ENCODE measurements at regions not wholly inside any gene's neighbourhood (a gene's known extent, or its start where the extent isn't known, plus 50 kb on each side); places are given as distances from the start of the nearest gene placed in this dataset.
A peak's percentile ranks its signal among the peaks of the same experiment; 100 is the strongest.

GRCh38 chr21:38925923-38926322 lies 120.2 kb downstream of the ETS2 start:
- ATAC-seq, result peak; percentile 94
- TF ChIP-seq TOX (CRISPR knock-in tag; IDR thresholded peaks at IDR 0.05; ENCODE audit: borderline replicate concordance), result no peak
- no peak for TF ChIP-seq ZNF565 (CRISPR knock-in tag; conservative IDR thresholded peaks at IDR 0.05; ENCODE audit: low read depth)
- TF ChIP-seq RARB (CRISPR knock-in tag; IDR thresholded peaks at IDR 0.05), result no peak
- no peak for TF ChIP-seq ESRRG (CRISPR knock-in tag; IDR thresholded peaks at IDR 0.05)
- TF ChIP-seq GLIS3 (CRISPR knock-in tag; IDR thresholded peaks at IDR 0.05), result no peak
- TF ChIP-seq TSHZ2 (CRISPR knock-in tag; IDR thresholded peaks at IDR 0.05), result no peak
- TF ChIP-seq BACH2 (CRISPR knock-in tag; IDR thresholded peaks at IDR 0.05; ENCODE audit: borderline replicate concordance), result no peak
- TF ChIP-seq OSR1 (CRISPR knock-in tag; IDR thresholded peaks at IDR 0.05), result no peak
- no peak for TF ChIP-seq ZNF8 (CRISPR knock-in tag; IDR thresholded peaks at IDR 0.05)
- TF ChIP-seq, protein P1, sequence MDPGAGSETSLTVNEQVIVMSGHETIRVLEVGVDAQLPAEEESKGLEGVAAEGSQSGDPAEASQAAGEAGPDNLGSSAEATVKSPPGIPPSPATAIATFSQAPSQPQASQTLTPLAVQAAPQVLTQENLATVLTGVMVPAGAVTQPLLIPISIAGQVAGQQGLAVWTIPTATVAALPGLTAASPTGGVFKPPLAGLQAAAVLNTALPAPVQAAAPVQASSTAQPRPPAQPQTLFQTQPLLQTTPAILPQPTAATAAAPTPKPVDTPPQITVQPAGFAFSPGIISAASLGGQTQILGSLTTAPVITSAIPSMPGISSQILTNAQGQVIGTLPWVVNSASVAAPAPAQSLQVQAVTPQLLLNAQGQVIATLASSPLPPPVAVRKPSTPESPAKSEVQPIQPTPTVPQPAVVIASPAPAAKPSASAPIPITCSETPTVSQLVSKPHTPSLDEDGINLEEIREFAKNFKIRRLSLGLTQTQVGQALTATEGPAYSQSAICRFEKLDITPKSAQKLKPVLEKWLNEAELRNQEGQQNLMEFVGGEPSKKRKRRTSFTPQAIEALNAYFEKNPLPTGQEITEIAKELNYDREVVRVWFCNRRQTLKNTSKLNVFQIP (CRISPR knock-in tag; IDR thresholded peaks at IDR 0.05; ENCODE audit: borderline replicate concordance, low read depth), result no peak
- TF ChIP-seq TCF4 (CRISPR knock-in tag; IDR thresholded peaks at IDR 0.05; ENCODE audit: borderline replicate concordance), result no peak
- TF ChIP-seq CSDC2 (CRISPR knock-in tag; IDR thresholded peaks at IDR 0.05), result no peak
- no peak for TF ChIP-seq ZNF70 (CRISPR knock-in tag; IDR thresholded peaks at IDR 0.05)
- no peak for TF ChIP-seq ZFP3 (CRISPR knock-in tag; IDR thresholded peaks at IDR 0.05)
- no peak for TF ChIP-seq CREB5 (CRISPR knock-in tag; IDR thresholded peaks at IDR 0.05; ENCODE audit: low read depth)
- TF ChIP-seq ZFP30 (CRISPR knock-in tag; IDR thresholded peaks at IDR 0.05), result no peak
- no peak for TF ChIP-seq ARNTL (CRISPR knock-in tag; IDR thresholded peaks at IDR 0.05; ENCODE audit: borderline replicate concordance, low read depth)

DNA sequence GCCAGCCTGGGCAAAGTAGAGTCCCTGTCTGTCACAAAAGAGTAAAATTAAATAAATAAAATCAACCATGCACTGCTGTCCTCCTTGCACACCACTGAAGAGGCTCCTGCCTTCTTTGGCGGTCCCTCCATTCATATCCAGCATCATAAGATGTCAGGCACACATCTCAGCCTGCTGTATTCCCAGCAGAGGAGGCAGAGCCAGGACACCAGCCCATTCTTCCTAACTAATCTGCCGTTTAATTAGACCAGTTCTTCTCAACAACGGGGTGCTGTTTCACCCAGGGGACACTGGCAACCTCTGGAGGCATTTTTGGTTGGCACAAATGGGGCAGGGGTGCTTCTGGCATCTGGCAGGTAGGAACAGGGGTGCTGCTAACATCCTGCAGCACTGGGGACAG lies 119.7 kb downstream of the ETS2 start:
- ATAC-seq, result peak; percentile 13
- TF ChIP-seq ZNF8 (CRISPR knock-in tag; IDR thresholded peaks at IDR 0.05) (no peak), SNAI2 (CRISPR knock-in tag; IDR thresholded peaks at IDR 0.05) (no peak)
- TF ChIP-seq, protein P1 (CRISPR knock-in tag; IDR thresholded peaks at IDR 0.05; ENCODE audit: borderline replicate concordance, low read depth), result no peak

DNA sequence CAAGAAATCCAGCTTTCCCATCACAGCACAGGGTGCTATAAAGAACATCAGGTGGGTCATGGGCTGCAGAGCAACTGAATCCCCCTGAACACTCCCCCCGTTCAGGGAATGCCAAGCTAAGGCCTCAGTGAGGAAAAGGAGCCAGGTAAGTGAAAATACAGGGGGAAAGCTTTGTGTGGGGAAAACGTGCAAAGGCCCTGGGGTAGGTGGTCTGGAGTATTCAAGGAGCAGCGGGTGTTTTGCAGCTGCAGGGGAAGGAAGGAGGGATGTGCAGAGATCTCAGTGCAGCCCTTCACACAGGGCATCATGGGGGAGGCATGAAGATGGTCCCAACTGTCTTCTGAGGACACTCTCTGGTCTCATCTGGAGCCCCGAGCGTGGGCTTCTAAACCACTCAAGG lies 119.2 kb downstream of the ETS2 start:
- ATAC-seq, result no peak
- TF ChIP-seq CSDC2 (CRISPR knock-in tag; IDR thresholded peaks at IDR 0.05) (no peak), ISL1 (CRISPR knock-in tag; IDR thresholded peaks at IDR 0.05) (no peak), ZFP3 (CRISPR knock-in tag; IDR thresholded peaks at IDR 0.05) (no peak), ESRRG (CRISPR knock-in tag; IDR thresholded peaks at IDR 0.05) (no peak), GLIS3 (CRISPR knock-in tag; IDR thresholded peaks at IDR 0.05) (no peak), ZC3H10 (CRISPR knock-in tag; IDR thresholded peaks at IDR 0.05) (no peak), ZFP30 (CRISPR knock-in tag; IDR thresholded peaks at IDR 0.05) (no peak), CSRNP3 (CRISPR knock-in tag; IDR thresholded peaks at IDR 0.05) (no peak), OSR1 (CRISPR knock-in tag; IDR thresholded peaks at IDR 0.05) (no peak), BACH2 (CRISPR knock-in tag; IDR thresholded peaks at IDR 0.05; ENCODE audit: borderline replicate concordance) (no peak)
